ENCODE measurements at regions not wholly inside any gene's neighbourhood (a gene's known extent, or its start where the extent isn't known, plus 50 kb on each side); places are given as distances from the start of the nearest gene placed in this dataset.

- DNase-seq (ENCODE audit: low read depth): no peak
Measured at GRCh38 chr2:123098619-123099018, 926.5 kb upstream of the CNTNAP5 start.

- no peak for DNase-seq (ENCODE audit: low read depth)
Measured at GRCh38 chr2:123101434-123101833, 923.7 kb upstream of the CNTNAP5 start.

GRCh38 chr2:123103902-123104301 lies 921.2 kb upstream of the CNTNAP5 start:
- no peak for DNase-seq (ENCODE audit: low read depth)

GRCh38 chr2:123116595-123116994 lies 908.5 kb upstream of the CNTNAP5 start:
- no peak for DNase-seq (ENCODE audit: low read depth)

- DNase-seq (ENCODE audit: low read depth): no peak
Measured at GRCh38 chr2:123127236-123127635, 897.9 kb upstream of the CNTNAP5 start.

- DNase-seq (ENCODE audit: low read depth): no peak
Measured at GRCh38 chr2:123128951-123129350, 896.1 kb upstream of the CNTNAP5 start.

- DNase-seq (ENCODE audit: low read depth): no peak
Measured at GRCh38 chr2:123136419-123136818, 888.7 kb upstream of the CNTNAP5 start.

- DNase-seq (ENCODE audit: low read depth): no peak
Measured at GRCh38 chr2:123144082-123144481, 881.0 kb upstream of the CNTNAP5 start.

GRCh38 chr2:123153041-123153440 lies 872.0 kb upstream of the CNTNAP5 start:
- no peak for DNase-seq (ENCODE audit: low read depth)

- no peak for DNase-seq (ENCODE audit: low read depth)
Measured at GRCh38 chr2:123154195-123154594, 870.9 kb upstream of the CNTNAP5 start.

- no peak for DNase-seq (ENCODE audit: low read depth)
Measured at GRCh38 chr2:123157016-123157415, 868.1 kb upstream of the CNTNAP5 start.

- no peak for DNase-seq (ENCODE audit: low read depth)
Measured at GRCh38 chr2:123162400-123163016, 862.6 kb upstream of the CNTNAP5 start.

GRCh38 chr2:123163398-123163797 lies 861.7 kb upstream of the CNTNAP5 start:
- no peak for DNase-seq (ENCODE audit: low read depth)

- DNase-seq (ENCODE audit: low read depth): no peak
Measured at GRCh38 chr2:123164216-123164615, 860.9 kb upstream of the CNTNAP5 start.

- DNase-seq (ENCODE audit: low read depth): no peak
Measured at GRCh38 chr2:123165616-123166015, 859.5 kb upstream of the CNTNAP5 start.

GRCh38 chr2:123179526-123179925 lies 845.6 kb upstream of the CNTNAP5 start:
- DNase-seq (ENCODE audit: low read depth): no peak

- DNase-seq (ENCODE audit: low read depth): no peak
Measured at GRCh38 chr2:123195957-123196356, 829.1 kb upstream of the CNTNAP5 start.

GRCh38 chr2:123200035-123200434 lies 825.1 kb upstream of the CNTNAP5 start:
- DNase-seq (ENCODE audit: low read depth): no peak

- no peak for DNase-seq (ENCODE audit: low read depth)
Measured at GRCh38 chr2:123207245-123207644, 817.8 kb upstream of the CNTNAP5 start.

GRCh38 chr2:123209202-123209601 lies 815.9 kb upstream of the CNTNAP5 start:
- no peak for DNase-seq (ENCODE audit: low read depth)

- DNase-seq (ENCODE audit: low read depth): no peak
Measured at GRCh38 chr2:123211181-123211580, 813.9 kb upstream of the CNTNAP5 start.

- DNase-seq (ENCODE audit: low read depth): no peak
Measured at GRCh38 chr2:123245156-123245555, 779.9 kb upstream of the CNTNAP5 start.

GRCh38 chr2:123258877-123259539 lies 766.1 kb upstream of the CNTNAP5 start:
- no peak for DNase-seq (ENCODE audit: low read depth)

GRCh38 chr2:123262856-123263255 lies 762.2 kb upstream of the CNTNAP5 start:
- no peak for DNase-seq (ENCODE audit: low read depth)
